Endothelial cell of umbilical vein (primary cell): ENCODE measurements at regions not wholly inside any gene's neighbourhood (a gene's known extent, or its start where the extent isn't known, plus 50 kb on each side); places are given as distances from the start of the nearest gene placed in this dataset.

Experiments used
- BruUV-seq: library from RNA; stranded (reverse); fragments of 400-500 nt; replicated peaks from 2 replicates; lab custom pipeline; 2021; lab: Mats Ljungman, UMichigan
- CTCF ChIA-PET: fragments of 300-600, 350-600 bp; sonication (Branson Sonifier 250); formaldehyde crosslinking; loops from one replicate; lab custom pipeline; 2021; ENCODE audit warnings: antibody characterized with exemption, inconsistent platforms; lab: Charles Lee
- POLR2A ChIA-PET: fragments of 300-600, 350-600 bp; sonication (Branson Sonifier 250); formaldehyde crosslinking; loops from one replicate; lab custom pipeline; 2021; ENCODE audit warnings: antibody characterized with exemption, inconsistent platforms; lab: Charles Lee
- DNase-seq: peaks from one replicate; pipeline ENCODE4 v3.0.0-alpha.2; 2011; ENCODE audit warnings: low read depth, low spot score
- FAIRE-seq: peaks from 2 replicates; lab custom pipeline; 2011; peaks lifted over from hg19 to GRCh38; lab: Jason Lieb, UNC
- H2AFZ ChIP-seq: 2 replicates; pipeline ENCODE4 v1.6.0; 2012; ENCODE audit warnings: low read depth, low read length, control low read depth, inconsistent platforms
- H3K27ac ChIP-seq: 2 replicates; pipeline ENCODE4 v1.5.1; 2011; ENCODE audit warnings: low read depth, mild to moderate bottlenecking, control low read depth, low read length, moderate library complexity; ENCODE audit not compliant: insufficient read depth
- H3K27me3 ChIP-seq, 2 experiments: 2 replicates each; pipeline versions ENCODE4 v1.6.0 to v1.6.1; 2011; ENCODE audit warnings: low read length in 2 of 2, mixed read lengths in 1 of 2; ENCODE audit not compliant: control insufficient read depth in 2 of 2, insufficient read depth in 2 of 2
- H3K36me3 ChIP-seq, 2 experiments: 2 replicates in 1 of 2; 3 replicates in 1 of 2; pipeline ENCODE4 v1.5.1; 2011; ENCODE audit warnings: low read length in 2 of 2, mild to moderate bottlenecking in 1 of 2, moderate library complexity in 1 of 2; ENCODE audit not compliant: control insufficient read depth in 2 of 2, insufficient read depth in 2 of 2; ENCODE audit errors: extremely low read depth in 1 of 2
- H3K4me1 ChIP-seq: 3 replicates; pipeline ENCODE4 v1.5.1; 2011; ENCODE audit warnings: mild to moderate bottlenecking, low read length; ENCODE audit not compliant: control insufficient read depth, insufficient read depth; ENCODE audit errors: extremely low read depth
- H3K4me2 ChIP-seq: 2 replicates; pipeline ENCODE4 v1.6.1; 2011; ENCODE audit warnings: low read length, control low read depth, mixed read lengths; ENCODE audit not compliant: insufficient read depth
- H3K4me3 ChIP-seq, 3 experiments: fragments of 200-600 bp in 1 of 3; sonication (generic), shearing (Covaris generic) in 1 of 3; replicated peaks in 1 of 3; 2 replicates each; pipeline ENCODE4 v1.5.1; 2011 to 2016; ENCODE audit warnings: control low read depth in 3 of 3, low read length in 3 of 3, mild to moderate bottlenecking in 2 of 3, inconsistent platforms in 1 of 3, low read depth in 1 of 3, moderate library complexity in 1 of 3; ENCODE audit not compliant: insufficient read depth in 1 of 3
- H3K79me2 ChIP-seq: 2 replicates; pipeline ENCODE4 v1.6.0; 2012; ENCODE audit warnings: low read length, inconsistent platforms; ENCODE audit not compliant: control insufficient read depth, insufficient read depth
- H3K9ac ChIP-seq: replicated peaks from 2 replicates; pipeline ENCODE3; 2011; ENCODE audit warnings: low read length, control low read depth; ENCODE audit not compliant: insufficient read depth; ENCODE audit errors: extremely low read depth
- H3K9me1 ChIP-seq: replicated peaks from 3 replicates; pipeline ENCODE4 v1.6.0; 2011; ENCODE audit warnings: mild to moderate bottlenecking, low read length; ENCODE audit not compliant: control insufficient read depth, insufficient read depth; ENCODE audit errors: extremely low read depth
- H3K9me3 ChIP-seq: replicated peaks from 2 replicates; pipeline ENCODE4 v1.5.1; 2012; ENCODE audit warnings: low read length, inconsistent platforms; ENCODE audit not compliant: control insufficient read depth, insufficient read depth
- H4K20me1 ChIP-seq: replicated peaks from 2 replicates; pipeline ENCODE3; 2011; ENCODE audit warnings: mild to moderate bottlenecking, low read length; ENCODE audit not compliant: control insufficient read depth, insufficient read depth; ENCODE audit errors: extremely low read depth
- EZH2 ChIP-seq: IDR thresholded peaks from 2 replicates; pipeline ENCODE4 v1.6.1; 2012; ENCODE audit warnings: borderline replicate concordance, low read depth, mild to moderate bottlenecking, moderate library complexity, low read length, inconsistent platforms; ENCODE audit not compliant: severe bottlenecking
- FOS ChIP-seq: IDR thresholded peaks from 2 replicates; pipeline ENCODE4 v1.6.1; 2011; ENCODE audit warnings: mild to moderate bottlenecking, low read length, moderate library complexity, borderline replicate concordance; ENCODE audit not compliant: insufficient read depth
- GATA2 ChIP-seq: IDR thresholded peaks from 2 replicates; pipeline ENCODE4 v1.7.0; 2011; ENCODE audit warnings: low read depth, mild to moderate bottlenecking, moderate library complexity, mixed read lengths, low read length; ENCODE audit not compliant: insufficient read length, insufficient read depth
- JUN ChIP-seq: IDR thresholded peaks from 2 replicates; pipeline ENCODE4 v1.6.1; 2011; ENCODE audit warnings: borderline replicate concordance, low read depth; ENCODE audit not compliant: insufficient read length, insufficient read depth
- MYC ChIP-seq: IDR thresholded peaks from one replicate; pipeline ENCODE4 v1.6.1; 2011; ENCODE audit warnings: mild to moderate bottlenecking, low read depth, low read length
- POLR2A ChIP-seq: IDR thresholded peaks from 2 replicates; pipeline ENCODE4 v1.6.1; 2012; ENCODE audit warnings: low read depth, mild to moderate bottlenecking, control low read depth, low read length
- POLR2AphosphoS5 ChIP-seq: IDR thresholded peaks from 2 replicates; pipeline ENCODE4 v1.6.1; 2012; ENCODE audit warnings: low read depth, mild to moderate bottlenecking, control low read depth, low read length, moderate library complexity; ENCODE audit not compliant: insufficient read depth
- dilution Hi-C: fragments of 300-500 bp; cut with MboI; formaldehyde crosslinking; loops from one replicate; pipeline ENCODE4 v1.15.0; 2019; ENCODE audit warnings: low sequenced_read_pairs; ENCODE audit not compliant: extremely low pct_ligation_motif_present
- intact Hi-C: fragments of 100-400 bp; cut with micrococcal nuclease; formaldehyde crosslinking; loops from one replicate; pipeline ENCODE4 v1.10.0; 2022
- TF ChIP-seq, protein P1 (sequence below): IDR thresholded peaks from 2 replicates; pipeline ENCODE4 v1.6.1; 2011; ENCODE audit not compliant: insufficient read depth, insufficient read length
- TF ChIP-seq, protein P2 (sequence below), 2 donors: IDR thresholded peaks; 1 replicate in 1 of 2; 2 replicates in 1 of 2; pipeline ENCODE4 v1.5.1; 2011; ENCODE audit warnings: low read length in 2 of 2, mild to moderate bottlenecking in 2 of 2, moderate library complexity in 2 of 2, control low read depth in 1 of 2, inconsistent platforms in 1 of 2, low read depth in 1 of 2; ENCODE audit not compliant: insufficient read depth in 1 of 2; ENCODE audit errors: extremely low read depth in 1 of 2

DNA sequence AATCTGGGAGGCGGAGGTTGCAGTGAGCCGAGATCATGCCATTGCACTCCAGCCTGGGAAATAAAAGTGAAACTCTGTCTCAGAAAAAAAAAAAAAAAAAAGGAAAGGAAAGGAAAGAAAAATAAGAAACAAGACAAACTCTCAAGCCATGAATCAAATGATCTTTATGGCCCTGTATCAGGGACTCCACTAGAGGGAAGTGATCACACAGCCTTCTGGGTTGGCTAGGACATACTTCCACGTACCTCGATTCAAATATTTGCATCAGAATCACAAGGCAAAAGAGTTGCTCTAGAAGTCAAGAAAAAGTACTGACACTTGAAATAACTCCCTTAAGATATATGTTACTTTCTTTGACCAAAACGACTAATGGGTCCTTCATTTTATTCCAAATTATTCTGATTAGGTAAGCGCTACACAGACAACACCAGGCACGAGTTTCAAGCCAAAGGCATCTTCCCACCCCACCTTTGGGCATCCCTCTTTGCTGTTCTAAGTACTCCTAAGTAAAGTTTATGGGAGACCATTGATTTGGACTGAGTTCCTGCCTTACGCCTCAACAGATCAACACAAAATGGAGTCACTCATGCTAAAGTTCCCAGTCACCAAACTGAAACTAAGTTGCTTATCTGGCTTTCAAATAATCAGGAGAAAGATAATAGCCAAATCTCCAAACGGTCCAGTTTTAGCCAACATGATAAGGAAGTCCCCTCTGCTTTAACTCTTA, 77.5 kb upstream of the NT5E start:
- no peak for FAIRE-seq
- POLR2A ChIA-PET: no interaction called here

DNA sequence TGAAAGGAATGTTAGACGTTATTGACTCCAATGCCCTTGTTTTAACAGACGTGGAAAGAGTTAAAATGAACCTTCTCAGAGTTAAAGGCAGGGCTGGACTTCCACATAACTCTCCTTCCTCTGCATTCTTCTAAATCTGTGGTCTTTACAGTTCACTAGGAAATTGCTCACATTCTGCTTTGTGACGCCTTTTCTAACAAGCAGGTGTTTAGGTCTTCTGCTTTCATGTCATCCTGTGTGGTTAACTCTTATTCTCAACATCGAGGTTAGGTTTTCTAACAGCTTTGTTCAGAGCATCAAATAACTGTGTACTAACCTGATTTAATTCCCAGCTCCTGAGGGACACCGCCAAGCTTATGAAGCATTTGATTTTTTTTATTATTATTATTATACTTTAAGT, 81.3 kb upstream of the NT5E start:
- no TSS peak for BruUV-seq
- Histone ChIP-seq H3K36me3 (no peaks in the 10 kb centered on the region), H2AFZ (no peak overlapping the region), H3K9me1 (no peaks in the 10 kb centered on the region), H3K9me3 (no peaks in the 10 kb centered on the region), H3K4me2 (no peak overlapping the region), H3K79me2 (no peaks in the 10 kb centered on the region), H3K9ac (no peak overlapping the region), H3K4me3 (no peak overlapping the region), H3K27me3 (no peaks in the 10 kb centered on the region), H3K27ac (no peak overlapping the region), H3K4me1 (peaks cover 6% of the 10 kb centered on the region), H4K20me1 (no peaks in the 10 kb centered on the region)
- CTCF ChIA-PET: no interaction called here
- POLR2A ChIA-PET: no interaction called here
- no peak for FAIRE-seq
- no peak for DNase-seq
- dilution Hi-C loops: loop anchor here (25.0 kb wide), 1 partner anchor 94 kb away; the partner anchor contains the start of gene NT5E
- intact Hi-C loops: no loop called here
- TF ChIP-seq GATA2: no peak
- TF ChIP-seq, protein P1, sequence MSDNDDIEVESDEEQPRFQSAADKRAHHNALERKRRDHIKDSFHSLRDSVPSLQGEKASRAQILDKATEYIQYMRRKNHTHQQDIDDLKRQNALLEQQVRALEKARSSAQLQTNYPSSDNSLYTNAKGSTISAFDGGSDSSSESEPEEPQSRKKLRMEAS: no peak
- TF ChIP-seq JUN: no peak
- TF ChIP-seq FOS: no peak
- TF ChIP-seq EZH2: no peak
- TF ChIP-seq MYC: no peak
- TF ChIP-seq POLR2AphosphoS5: no peak
- TF ChIP-seq POLR2A: no peak

More for the DNA sequence above, 77.5 kb upstream of the NT5E start:
- Histone ChIP-seq H3K27ac (no peak overlapping the region), H4K20me1 (no peaks in the 10 kb centered on the region), H3K4me3 (no peak overlapping the region), H3K4me2 (no peak overlapping the region), H2AFZ (peak overlapping the region; percentile 70), H3K27me3 (no peaks in the 10 kb centered on the region), H3K4me1 (no peaks in the 10 kb centered on the region), H3K9ac (no peak overlapping the region), H3K36me3 (no peaks in the 10 kb centered on the region), H3K9me1 (no peaks in the 10 kb centered on the region), H3K9me3 (no peaks in the 10 kb centered on the region), H3K79me2 (no peaks in the 10 kb centered on the region)
- dilution Hi-C loops: loop anchor here (25.0 kb wide), 1 partner anchor 90 kb away; the partner anchor contains the start of gene NT5E
- intact Hi-C loops: no loop called here
- TF ChIP-seq, protein P2, sequence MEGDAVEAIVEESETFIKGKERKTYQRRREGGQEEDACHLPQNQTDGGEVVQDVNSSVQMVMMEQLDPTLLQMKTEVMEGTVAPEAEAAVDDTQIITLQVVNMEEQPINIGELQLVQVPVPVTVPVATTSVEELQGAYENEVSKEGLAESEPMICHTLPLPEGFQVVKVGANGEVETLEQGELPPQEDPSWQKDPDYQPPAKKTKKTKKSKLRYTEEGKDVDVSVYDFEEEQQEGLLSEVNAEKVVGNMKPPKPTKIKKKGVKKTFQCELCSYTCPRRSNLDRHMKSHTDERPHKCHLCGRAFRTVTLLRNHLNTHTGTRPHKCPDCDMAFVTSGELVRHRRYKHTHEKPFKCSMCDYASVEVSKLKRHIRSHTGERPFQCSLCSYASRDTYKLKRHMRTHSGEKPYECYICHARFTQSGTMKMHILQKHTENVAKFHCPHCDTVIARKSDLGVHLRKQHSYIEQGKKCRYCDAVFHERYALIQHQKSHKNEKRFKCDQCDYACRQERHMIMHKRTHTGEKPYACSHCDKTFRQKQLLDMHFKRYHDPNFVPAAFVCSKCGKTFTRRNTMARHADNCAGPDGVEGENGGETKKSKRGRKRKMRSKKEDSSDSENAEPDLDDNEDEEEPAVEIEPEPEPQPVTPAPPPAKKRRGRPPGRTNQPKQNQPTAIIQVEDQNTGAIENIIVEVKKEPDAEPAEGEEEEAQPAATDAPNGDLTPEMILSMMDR (IDR thresholded peaks at IDR 0.05; ENCODE audit: extremely low read depth in 1 of 2, insufficient read depth in 1 of 2, low read depth in 1 of 2, low read length in 2 of 2): peak in 1 of 2 donors; percentile 24
- TF ChIP-seq MYC: no peak
- CTCF ChIA-PET: interaction anchor here (0.7 to 1.8 kb wide), 8 partner anchors 10 to 164 kb away, joined by 3 to 7 read pairs (median 3); partner anchors contain the start of gene NT5E
- peak; percentile 30 for DNase-seq
- BruUV-seq: no TSS peak
